Stimulated activated CD4-positive, alpha-beta T cell treated with anti-CD3 and anti-CD28 coated beads, Interleukin-2, amount 100 ng/mL, for 48 hours (primary cell): ENCODE measurements at regions not wholly inside any gene's neighbourhood (a gene's known extent, or its start where the extent isn't known, plus 50 kb on each side); places are given as distances from the start of the nearest gene placed in this dataset.

Experiments used
- DNase-seq, 2 donors: peaks; one replicate each; pipeline ENCODE4 v3.0.0-alpha.2; 2020

DNA sequence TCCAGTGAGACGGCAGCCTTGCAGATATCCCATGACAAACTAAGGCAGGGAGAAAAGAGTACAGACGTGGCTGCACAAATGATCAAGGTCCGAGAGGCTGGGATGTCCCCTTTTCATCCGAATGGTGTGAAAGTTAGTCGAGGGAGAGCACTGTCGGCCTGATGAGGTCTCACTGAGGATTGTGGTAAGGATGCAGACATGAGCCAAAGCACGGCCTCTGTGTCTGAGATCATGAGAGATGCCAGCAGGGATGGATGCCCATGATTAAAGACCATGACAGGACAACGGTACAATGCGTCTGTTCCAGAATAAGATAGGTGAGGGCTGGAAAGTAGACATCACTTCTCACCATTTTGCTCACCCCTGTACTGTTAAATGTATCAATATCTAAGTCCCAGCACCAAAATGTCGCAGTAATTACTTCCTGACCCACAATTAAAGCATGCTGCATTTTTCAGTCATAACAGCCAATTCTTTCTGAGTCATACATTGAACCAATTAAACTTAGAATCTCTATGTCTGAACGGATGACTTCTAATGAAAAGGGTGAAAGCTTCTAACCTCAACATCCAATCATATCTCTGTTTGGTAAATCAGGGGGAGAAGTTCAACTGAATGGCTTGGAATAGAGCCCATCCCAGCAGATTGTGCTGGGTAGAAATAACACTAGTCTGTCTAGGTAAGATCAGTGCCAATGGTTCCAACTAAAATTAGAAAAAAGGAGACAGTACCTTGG is 249.6 kb upstream of the SOX5 start:
- no peak for DNase-seq

DNA sequence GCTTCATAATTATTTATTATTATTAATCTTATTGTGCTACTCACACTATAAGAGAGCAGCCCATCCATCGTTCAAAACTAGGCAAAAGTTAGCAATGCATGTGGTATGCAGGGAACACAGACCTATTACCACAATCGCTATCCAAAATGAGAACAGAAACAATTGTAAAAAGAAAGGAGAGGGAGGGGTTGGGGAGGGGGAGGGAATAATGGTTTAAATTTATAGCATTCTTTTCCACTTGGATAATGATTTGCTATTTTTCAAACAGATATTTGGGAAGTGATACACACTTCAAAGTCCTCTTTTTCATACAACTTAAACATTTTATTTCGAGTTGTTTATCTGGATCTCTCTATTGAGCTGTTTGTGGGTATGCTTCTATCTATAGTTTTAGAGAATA is 248.6 kb upstream of the SOX5 start:
- DNase-seq, result no peak

- no peak for DNase-seq
Observed at GRCh38 chr12:24197532-24197931, 248.1 kb upstream of the SOX5 start.

- DNase-seq, result no peak
Observed at GRCh38 chr12:24195063-24195462, 245.6 kb upstream of the SOX5 start.

DNA sequence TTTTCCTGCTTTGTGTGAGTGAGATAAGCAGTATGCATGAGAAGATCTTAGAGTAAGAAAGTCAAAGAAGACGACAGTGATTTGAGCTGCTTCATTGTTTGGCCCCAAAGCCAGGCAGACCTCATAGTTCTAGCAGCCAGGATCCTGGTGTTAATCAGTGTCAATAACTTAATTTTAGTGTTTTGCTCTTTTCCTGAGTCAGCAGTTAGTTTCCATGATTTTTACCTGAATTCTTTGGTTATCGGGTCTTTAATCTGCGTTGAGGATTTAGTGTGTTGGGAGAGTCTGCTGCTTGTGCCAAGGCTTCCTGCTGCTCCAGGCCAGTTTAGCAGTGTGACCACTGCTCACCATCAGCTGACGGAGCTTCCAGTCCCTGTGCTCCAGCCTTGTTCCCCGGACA is 241.6 kb upstream of the SOX5 start:
- no peak for DNase-seq

GRCh38 chr12:24185782-24186181 is 236.3 kb upstream of the SOX5 start:
- DNase-seq, result no peak

DNA sequence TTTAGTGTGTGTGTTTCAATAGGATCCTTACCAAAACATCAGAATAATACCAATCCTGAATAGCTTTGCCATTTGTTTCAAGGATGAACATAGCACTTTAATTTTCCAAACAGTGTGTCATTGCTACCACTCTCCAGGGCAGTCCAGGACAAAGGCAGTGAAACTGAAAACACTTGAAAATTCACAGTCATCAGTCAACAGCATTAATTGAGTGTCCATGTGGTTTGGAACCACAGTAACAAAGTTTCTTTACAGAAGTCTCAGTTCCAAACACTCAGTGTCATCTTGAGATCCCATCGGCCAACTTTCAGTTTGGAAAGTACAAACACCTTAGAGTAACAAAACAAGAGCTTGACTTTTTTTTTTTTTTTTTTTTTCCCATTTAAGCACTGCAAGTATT is 228.4 kb upstream of the SOX5 start:
- no peak for DNase-seq

- no peak for DNase-seq
Observed at GRCh38 chr12:24175929-24176328, 226.5 kb upstream of the SOX5 start.

DNA sequence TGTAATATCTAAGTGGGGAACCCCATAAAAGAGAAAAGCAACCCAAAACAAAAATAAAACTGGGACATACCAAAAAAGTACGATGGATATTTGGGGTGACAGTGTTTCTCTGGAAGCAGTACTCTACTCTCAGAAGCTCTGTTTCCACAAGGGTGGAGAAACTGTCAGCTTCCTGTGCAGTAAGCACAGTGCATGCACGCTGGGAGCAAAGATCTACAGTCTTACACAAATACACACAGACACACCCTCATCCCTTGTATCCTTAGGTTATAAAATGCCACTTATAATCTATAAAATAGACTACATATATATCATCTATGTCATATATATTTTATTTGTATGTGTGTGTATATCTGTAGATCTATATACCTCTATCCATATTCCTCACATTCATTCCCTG is 225.8 kb upstream of the SOX5 start:
- DNase-seq, result no peak

- DNase-seq, result no peak
Observed at GRCh38 chr12:24173067-24173466, 223.6 kb upstream of the SOX5 start.

GRCh38 chr12:24172773-24173066 is 223.2 kb upstream of the SOX5 start:
- no peak for DNase-seq

- DNase-seq, result no peak
Observed at GRCh38 chr12:24172031-24172772, 222.7 kb upstream of the SOX5 start.

DNA sequence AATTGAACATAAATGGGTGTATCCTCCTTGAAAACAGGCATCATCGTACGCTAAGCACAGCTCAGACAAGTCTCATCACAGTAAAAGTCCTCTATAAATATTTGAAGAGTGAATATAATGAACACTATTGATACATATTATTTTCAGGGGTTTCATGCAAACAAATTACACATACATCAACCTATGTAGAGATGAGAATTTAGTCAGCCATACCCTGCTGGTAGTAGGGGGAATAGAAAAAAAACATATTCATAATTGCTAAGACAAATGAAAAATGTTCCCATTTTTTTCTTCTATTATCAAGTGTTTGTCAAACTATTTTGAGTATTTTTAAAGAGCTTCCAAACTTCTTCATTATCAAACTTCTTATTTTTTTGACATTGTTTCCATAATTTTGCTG is 205.6 kb upstream of the SOX5 start:
- no peak for DNase-seq

- DNase-seq, result no peak
Observed at GRCh38 chr12:24153079-24153478, 203.6 kb upstream of the SOX5 start.

GRCh38 chr12:24152270-24152669 is 202.8 kb upstream of the SOX5 start:
- no peak for DNase-seq

- no peak for DNase-seq
Observed at GRCh38 chr12:24143928-24144327, 194.5 kb upstream of the SOX5 start.

DNA sequence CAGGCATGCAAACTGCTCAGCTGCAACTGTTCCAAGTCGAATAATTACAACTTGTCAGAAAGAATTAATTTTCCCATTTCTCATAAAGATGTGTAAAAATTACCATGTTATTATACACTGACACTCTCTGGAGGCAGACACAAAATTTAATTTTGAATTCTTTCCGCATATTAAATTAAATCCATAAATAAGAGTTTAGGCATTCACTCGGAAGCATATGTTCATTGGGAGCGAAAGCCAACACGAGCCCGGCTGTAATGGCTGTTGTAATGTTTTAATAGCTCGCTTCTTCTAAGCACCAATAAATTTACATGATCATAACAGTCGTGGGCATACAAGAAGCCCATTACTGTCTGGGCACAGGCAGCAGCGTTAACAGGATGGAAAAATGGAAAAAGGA is 189.6 kb upstream of the SOX5 start:
- DNase-seq, result no peak

GRCh38 chr12:24138041-24138440 is 188.6 kb upstream of the SOX5 start:
- DNase-seq, result no peak

GRCh38 chr12:24135158-24135850 is 185.8 kb upstream of the SOX5 start:
- no peak for DNase-seq

- no peak for DNase-seq
Observed at GRCh38 chr12:24134092-24134491, 184.6 kb upstream of the SOX5 start.

DNA sequence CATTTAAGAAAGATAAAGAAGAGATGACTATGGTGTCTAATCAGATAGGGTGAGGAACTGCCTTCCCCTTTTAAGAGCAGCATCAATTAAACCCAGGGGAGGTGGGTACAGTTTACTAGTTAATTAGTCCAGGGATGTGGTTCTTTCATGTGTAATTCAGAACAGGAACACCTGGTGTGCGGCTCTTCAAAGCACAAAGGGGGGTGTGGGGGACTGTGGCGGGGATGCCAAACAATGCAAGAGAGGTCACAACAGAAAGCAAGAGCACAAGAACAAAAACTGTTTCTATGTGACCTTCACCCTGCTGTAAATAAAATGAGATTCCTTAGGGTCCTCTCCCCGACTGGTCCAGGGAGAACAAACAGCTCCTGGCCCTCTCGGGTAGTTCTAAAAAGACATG is 183.9 kb upstream of the SOX5 start:
- no peak for DNase-seq

GRCh38 chr12:24127919-24128721 is 178.7 kb upstream of the SOX5 start:
- DNase-seq, result no peak

- DNase-seq, result no peak
Observed at GRCh38 chr12:24125280-24125679, 175.8 kb upstream of the SOX5 start.
